Osteocyte (in vitro differentiated cells): ENCODE measurements at regions not wholly inside any gene's neighbourhood (a gene's known extent, or its start where the extent isn't known, plus 50 kb on each side); places are given as distances from the start of the nearest gene placed in this dataset.
"Not testable (repeated sequence)": the region's sequence is repeated elsewhere in the genome, so short reads cannot be mapped to it uniquely, and the experiment has no call there.

Experiments
- DNase-seq: peaks from one replicate; pipeline ENCODE4 v3.0.0; 2021; ENCODE audit warnings: mixed read lengths; ENCODE audit not compliant: unreplicated experiment; ENCODE audit errors: extremely low spot score
- H3K27ac Mint-ChIP-seq: one replicate; pipeline ENCODE4 v1.8.0; 2021; ENCODE audit warnings: mild to moderate bottlenecking, mixed read lengths; ENCODE audit not compliant: unreplicated experiment
- H3K27me3 Mint-ChIP-seq: one replicate; pipeline ENCODE4 v1.8.0; 2021; ENCODE audit warnings: mixed read lengths; ENCODE audit not compliant: unreplicated experiment
- H3K36me3 Mint-ChIP-seq: one replicate; pipeline ENCODE4 v1.8.0; 2021; ENCODE audit warnings: mixed read lengths; ENCODE audit not compliant: unreplicated experiment
- H3K4me1 Mint-ChIP-seq: one replicate; pipeline ENCODE4 v1.8.0; 2021; ENCODE audit warnings: mixed read lengths; ENCODE audit not compliant: unreplicated experiment
- H3K4me3 Mint-ChIP-seq: one replicate; pipeline ENCODE4 v1.8.0; 2021; ENCODE audit warnings: mild to moderate bottlenecking, moderate library complexity, mixed read lengths; ENCODE audit not compliant: unreplicated experiment
- H3K9me3 Mint-ChIP-seq: one replicate; pipeline ENCODE4 v1.8.0; 2021; ENCODE audit warnings: mixed read lengths; ENCODE audit not compliant: unreplicated experiment
- TF ChIP-seq, protein P1 (sequence below): fragments of 200-600 bp; sonication (generic); IDR thresholded peaks from 2 replicates; pipeline ENCODE4 v1.5.0; 2021; ENCODE audit warnings: antibody characterized with exemption, mild to moderate bottlenecking, moderate library complexity

GRCh38 chr2:11891671-11892440 is 145.4 kb downstream of the LPIN1 start:
- no peaks in the 10 kb centered on the region for H3K4me1 Mint-ChIP-seq
- TF ChIP-seq, protein P1, sequence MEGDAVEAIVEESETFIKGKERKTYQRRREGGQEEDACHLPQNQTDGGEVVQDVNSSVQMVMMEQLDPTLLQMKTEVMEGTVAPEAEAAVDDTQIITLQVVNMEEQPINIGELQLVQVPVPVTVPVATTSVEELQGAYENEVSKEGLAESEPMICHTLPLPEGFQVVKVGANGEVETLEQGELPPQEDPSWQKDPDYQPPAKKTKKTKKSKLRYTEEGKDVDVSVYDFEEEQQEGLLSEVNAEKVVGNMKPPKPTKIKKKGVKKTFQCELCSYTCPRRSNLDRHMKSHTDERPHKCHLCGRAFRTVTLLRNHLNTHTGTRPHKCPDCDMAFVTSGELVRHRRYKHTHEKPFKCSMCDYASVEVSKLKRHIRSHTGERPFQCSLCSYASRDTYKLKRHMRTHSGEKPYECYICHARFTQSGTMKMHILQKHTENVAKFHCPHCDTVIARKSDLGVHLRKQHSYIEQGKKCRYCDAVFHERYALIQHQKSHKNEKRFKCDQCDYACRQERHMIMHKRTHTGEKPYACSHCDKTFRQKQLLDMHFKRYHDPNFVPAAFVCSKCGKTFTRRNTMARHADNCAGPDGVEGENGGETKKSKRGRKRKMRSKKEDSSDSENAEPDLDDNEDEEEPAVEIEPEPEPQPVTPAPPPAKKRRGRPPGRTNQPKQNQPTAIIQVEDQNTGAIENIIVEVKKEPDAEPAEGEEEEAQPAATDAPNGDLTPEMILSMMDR: no peak
- H3K36me3 Mint-ChIP-seq: peaks cover 4% of the 10 kb centered on the region
- no peaks in the 10 kb centered on the region for H3K27me3 Mint-ChIP-seq
- no peak overlapping the region for H3K27ac Mint-ChIP-seq
- no peak overlapping the region for H3K4me3 Mint-ChIP-seq
- peaks cover 32% of the 10 kb centered on the region for H3K9me3 Mint-ChIP-seq
- peak; percentile 21 for DNase-seq

GRCh38 chr2:11896386-11896785 is 150.0 kb downstream of the LPIN1 start:
- TF ChIP-seq, protein P1: no peak
- H3K27ac Mint-ChIP-seq: no peak overlapping the region
- H3K36me3 Mint-ChIP-seq: no peaks in the 10 kb centered on the region
- H3K4me3 Mint-ChIP-seq: no peak overlapping the region
- peak; percentile 17 for DNase-seq
- H3K4me1 Mint-ChIP-seq: no peaks in the 10 kb centered on the region
- H3K27me3 Mint-ChIP-seq: no peaks in the 10 kb centered on the region
- H3K9me3 Mint-ChIP-seq: peaks cover 6% of the 10 kb centered on the region

- Mint-ChIP-seq H3K27ac (no peak overlapping the region), H3K36me3 (no peaks in the 10 kb centered on the region), H3K4me3 (no peak overlapping the region), H3K4me1 (no peaks in the 10 kb centered on the region), H3K9me3 (no peaks in the 10 kb centered on the region), H3K27me3 (no peaks in the 10 kb centered on the region)
- peak; percentile 66 for DNase-seq
- TF ChIP-seq, protein P1: no peak
These were observed 152.1 kb downstream of the LPIN1 start for GRCh38 chr2:11898576-11898975.

- no peaks in the 10 kb centered on the region for H3K9me3 Mint-ChIP-seq
- no peak overlapping the region for H3K4me3 Mint-ChIP-seq
- no peaks in the 10 kb centered on the region for H3K36me3 Mint-ChIP-seq
- DNase-seq: peak; percentile 63
- H3K27ac Mint-ChIP-seq: no peak overlapping the region
- TF ChIP-seq, protein P1: no peak
- H3K4me1 Mint-ChIP-seq: no peaks in the 10 kb centered on the region
- H3K27me3 Mint-ChIP-seq: no peaks in the 10 kb centered on the region
These were observed 152.9 kb downstream of the LPIN1 start for GRCh38 chr2:11899264-11899818.

GRCh38 chr2:11900891-11901290 is 154.5 kb downstream of the LPIN1 start:
- H3K36me3 Mint-ChIP-seq, H3K9me3 Mint-ChIP-seq, H3K27ac Mint-ChIP-seq, H3K27me3 Mint-ChIP-seq, H3K4me1 Mint-ChIP-seq, H3K4me3 Mint-ChIP-seq: not testable (repeated sequence)
- peak; percentile 63 for DNase-seq
